RWPE2 (cell line): ENCODE measurements at regions not wholly inside any gene's neighbourhood (a gene's known extent, or its start where the extent isn't known, plus 50 kb on each side); places are given as distances from the start of the nearest gene placed in this dataset.

Source experiments
- ATAC-seq: fragments of 200-7000 bp; cut with Tn5 transposase; 3 replicates; pipeline ENCODE4 v1.9.1; 2021; ENCODE audit warnings: low read depth
- DNase-seq: peaks from one replicate; pipeline ENCODE4 v3.0.0-alpha.2; 2020; ENCODE audit warnings: low spot score
- H3K27ac ChIP-seq: fragments of 450-650 bp; 2 replicates; pipeline ENCODE4 v1.5.1; 2017; ENCODE audit warnings: mild to moderate bottlenecking; ENCODE audit not compliant: poor library complexity, severe bottlenecking
- H3K27me3 ChIP-seq: fragments of 250-450 bp; sonication (Bioruptor Pico); 2 replicates; pipeline ENCODE4 v1.5.1; 2021; ENCODE audit warnings: mild to moderate bottlenecking, moderate library complexity; ENCODE audit not compliant: insufficient read depth, poor library complexity, severe bottlenecking
- H3K36me3 ChIP-seq: fragments of 250-450 bp; sonication (Bioruptor Pico); 2 replicates; pipeline ENCODE4 v1.5.1; 2020; ENCODE audit warnings: low read depth, mild to moderate bottlenecking, moderate library complexity
- H3K4me1 ChIP-seq: fragments of 250-450 bp; sonication (Bioruptor Pico); 2 replicates; pipeline ENCODE4 v1.5.1; 2021; ENCODE audit warnings: mild to moderate bottlenecking, moderate library complexity; ENCODE audit not compliant: insufficient read depth, poor library complexity, severe bottlenecking
- H3K4me3 ChIP-seq: fragments of 250-450 bp; sonication (Bioruptor Pico); 2 replicates; pipeline ENCODE4 v1.5.1; 2021; ENCODE audit warnings: mild to moderate bottlenecking, moderate library complexity; ENCODE audit not compliant: severe bottlenecking
- H3K9me3 ChIP-seq: fragments of 250-450 bp; sonication (Bioruptor Pico); 2 replicates; pipeline ENCODE4 v1.5.1; 2021; ENCODE audit warnings: mild to moderate bottlenecking, moderate library complexity; ENCODE audit not compliant: severe bottlenecking
- TF ChIP-seq, protein P1 (sequence below): fragments of 450-650 bp; IDR thresholded peaks from one replicate; pipeline ENCODE4 v1.5.1; 2017; ENCODE audit warnings: mild to moderate bottlenecking, moderate library complexity; ENCODE audit not compliant: poor library complexity, severe bottlenecking

DNA sequence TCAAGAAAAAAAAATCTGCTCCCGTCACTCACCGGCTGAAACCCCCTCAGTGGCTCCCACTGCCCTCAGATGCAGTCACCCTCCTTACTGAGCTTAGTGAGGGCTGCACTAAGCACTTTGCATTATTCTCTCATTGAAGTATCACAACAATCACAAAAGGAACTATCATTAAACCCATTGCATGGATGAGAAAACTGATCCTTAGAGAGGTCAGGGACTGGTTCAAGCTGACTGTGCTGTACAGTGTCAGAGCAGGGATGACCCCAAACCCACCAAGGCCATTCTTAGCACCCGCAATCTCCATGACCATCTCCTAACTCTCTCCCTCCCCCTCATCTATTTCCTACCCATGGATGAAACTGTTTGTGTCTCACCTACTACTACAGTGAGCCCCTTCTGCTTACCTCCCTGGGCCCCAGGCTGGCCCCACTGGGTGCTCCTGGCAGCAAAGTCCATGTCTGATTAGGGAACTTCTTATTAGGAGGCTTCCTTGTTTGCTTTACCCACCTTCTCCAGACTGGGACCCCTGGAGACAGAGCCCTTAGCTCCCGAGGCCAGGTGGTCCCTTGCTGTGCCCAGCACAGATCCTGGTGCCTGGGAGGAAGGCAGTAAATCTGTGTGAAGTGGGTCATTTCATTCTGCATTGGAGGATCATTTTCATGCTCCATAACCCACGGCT, 139.3 kb upstream of the ID2 start:
- H3K4me3 ChIP-seq = no peak overlapping the region
- no peak overlapping the region for H3K27ac ChIP-seq
- TF ChIP-seq, protein P1, sequence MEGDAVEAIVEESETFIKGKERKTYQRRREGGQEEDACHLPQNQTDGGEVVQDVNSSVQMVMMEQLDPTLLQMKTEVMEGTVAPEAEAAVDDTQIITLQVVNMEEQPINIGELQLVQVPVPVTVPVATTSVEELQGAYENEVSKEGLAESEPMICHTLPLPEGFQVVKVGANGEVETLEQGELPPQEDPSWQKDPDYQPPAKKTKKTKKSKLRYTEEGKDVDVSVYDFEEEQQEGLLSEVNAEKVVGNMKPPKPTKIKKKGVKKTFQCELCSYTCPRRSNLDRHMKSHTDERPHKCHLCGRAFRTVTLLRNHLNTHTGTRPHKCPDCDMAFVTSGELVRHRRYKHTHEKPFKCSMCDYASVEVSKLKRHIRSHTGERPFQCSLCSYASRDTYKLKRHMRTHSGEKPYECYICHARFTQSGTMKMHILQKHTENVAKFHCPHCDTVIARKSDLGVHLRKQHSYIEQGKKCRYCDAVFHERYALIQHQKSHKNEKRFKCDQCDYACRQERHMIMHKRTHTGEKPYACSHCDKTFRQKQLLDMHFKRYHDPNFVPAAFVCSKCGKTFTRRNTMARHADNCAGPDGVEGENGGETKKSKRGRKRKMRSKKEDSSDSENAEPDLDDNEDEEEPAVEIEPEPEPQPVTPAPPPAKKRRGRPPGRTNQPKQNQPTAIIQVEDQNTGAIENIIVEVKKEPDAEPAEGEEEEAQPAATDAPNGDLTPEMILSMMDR = no peak
- H3K27me3 ChIP-seq = no peaks in the 10 kb centered on the region
- ATAC-seq = no peak
- H3K4me1 ChIP-seq = no peaks in the 10 kb centered on the region
- DNase-seq = peak; percentile 9
- no peaks in the 10 kb centered on the region for H3K9me3 ChIP-seq
- H3K36me3 ChIP-seq = no peaks in the 10 kb centered on the region

- Histone ChIP-seq H3K27ac (no peak overlapping the region), H3K9me3 (no peaks in the 10 kb centered on the region), H3K4me3 (no peak overlapping the region), H3K4me1 (no peaks in the 10 kb centered on the region), H3K27me3 (no peaks in the 10 kb centered on the region), H3K36me3 (no peaks in the 10 kb centered on the region)
- TF ChIP-seq, protein P1 = no peak
- ATAC-seq (no peak), DNase-seq (peak; percentile 38)
Observed at GRCh38 chr2:8543060-8543382, 138.8 kb upstream of the ID2 start.

GRCh38 chr2:8543383-8544170, 138.3 kb upstream of the ID2 start:
- H3K9me3 ChIP-seq = no peaks in the 10 kb centered on the region
- DNase-seq (peak; percentile 42), ATAC-seq (0 out of 3 replicates have a peak, but pooled peaks have one; percentile 30)
- no peak overlapping the region for H3K27ac ChIP-seq
- H3K4me1 ChIP-seq = no peaks in the 10 kb centered on the region
- TF ChIP-seq, protein P1 = no peak
- H3K36me3 ChIP-seq = no peaks in the 10 kb centered on the region
- H3K4me3 ChIP-seq = no peak overlapping the region
- no peaks in the 10 kb centered on the region for H3K27me3 ChIP-seq

- no peaks in the 10 kb centered on the region for H3K36me3 ChIP-seq
- DNase-seq (peak; percentile 28), ATAC-seq (no peak)
- TF ChIP-seq, protein P1 = no peak
- no peaks in the 10 kb centered on the region for H3K27me3 ChIP-seq
- no peaks in the 10 kb centered on the region for H3K9me3 ChIP-seq
- H3K27ac ChIP-seq = no peak overlapping the region
- H3K4me1 ChIP-seq = no peaks in the 10 kb centered on the region
- H3K4me3 ChIP-seq = no peak overlapping the region
Observed at GRCh38 chr2:8544171-8544785, 137.6 kb upstream of the ID2 start.
